ENCODE measurements at regions not wholly inside any gene's neighbourhood (a gene's known extent, or its start where the extent isn't known, plus 50 kb on each side); places are given as distances from the start of the nearest gene placed in this dataset.

- no peak for TF ChIP-seq EZH2 (optimal IDR thresholded peaks at IDR 0.05; ENCODE audit: low read depth, low read length)
- TF ChIP-seq CTCF (IDR thresholded peaks at IDR 0.05; ENCODE audit: low read length), result no peak
These were observed 754.1 kb downstream of the QKI start for GRCh38 chr6:164168595-164168994.

Data from MM.1S (cell line).